GM18526 (cell line): ENCODE measurements at regions not wholly inside any gene's neighbourhood (a gene's known extent, or its start where the extent isn't known, plus 50 kb on each side); places are given as distances from the start of the nearest gene placed in this dataset.

Source experiments
- POLR2A ChIP-seq: IDR thresholded peaks from 3 replicates; pipeline ENCODE4 v1.6.1; 2011; ENCODE audit not compliant: insufficient read length; ENCODE audit errors: extremely low read depth

DNA sequence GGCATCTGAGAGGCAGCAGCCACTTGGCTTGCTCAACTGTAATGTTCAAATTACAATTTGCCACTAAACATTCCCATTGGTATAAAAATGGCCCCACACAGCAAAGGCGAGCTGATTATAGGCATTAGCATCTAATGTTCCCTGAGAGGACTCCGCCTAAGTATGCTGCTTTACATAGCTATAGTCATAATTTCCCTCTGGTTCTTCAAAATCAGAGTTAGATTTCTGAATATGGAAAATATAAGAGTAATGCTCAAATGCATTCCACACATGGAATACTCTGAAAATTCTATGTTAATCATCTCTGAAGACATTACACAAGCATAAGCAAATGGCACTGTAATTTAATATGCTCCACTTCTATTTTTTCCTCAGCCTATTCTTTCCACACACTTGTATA is 83.7 kb upstream of the BTG1 start:
- no peak for TF ChIP-seq POLR2A

DNA sequence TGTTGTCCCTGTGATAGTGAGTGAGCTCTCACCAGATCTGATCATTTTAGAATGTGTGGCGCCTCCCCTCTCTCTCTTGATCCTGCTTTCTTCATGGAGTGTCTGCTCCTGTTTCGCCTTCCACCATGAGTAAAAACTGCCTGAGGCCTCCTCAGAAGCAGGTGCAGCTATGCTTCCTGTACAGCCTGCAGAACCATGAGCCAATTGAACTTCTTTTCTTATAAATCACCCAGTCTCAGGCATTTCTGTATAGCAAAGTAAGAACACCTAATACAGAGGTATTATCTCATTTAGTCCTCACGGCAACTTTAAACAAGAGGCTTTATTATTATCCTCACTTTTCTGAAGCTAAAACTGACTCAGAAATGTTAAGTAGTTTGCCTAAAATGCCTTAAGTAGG is 81.3 kb upstream of the BTG1 start:
- no peak for TF ChIP-seq POLR2A

DNA sequence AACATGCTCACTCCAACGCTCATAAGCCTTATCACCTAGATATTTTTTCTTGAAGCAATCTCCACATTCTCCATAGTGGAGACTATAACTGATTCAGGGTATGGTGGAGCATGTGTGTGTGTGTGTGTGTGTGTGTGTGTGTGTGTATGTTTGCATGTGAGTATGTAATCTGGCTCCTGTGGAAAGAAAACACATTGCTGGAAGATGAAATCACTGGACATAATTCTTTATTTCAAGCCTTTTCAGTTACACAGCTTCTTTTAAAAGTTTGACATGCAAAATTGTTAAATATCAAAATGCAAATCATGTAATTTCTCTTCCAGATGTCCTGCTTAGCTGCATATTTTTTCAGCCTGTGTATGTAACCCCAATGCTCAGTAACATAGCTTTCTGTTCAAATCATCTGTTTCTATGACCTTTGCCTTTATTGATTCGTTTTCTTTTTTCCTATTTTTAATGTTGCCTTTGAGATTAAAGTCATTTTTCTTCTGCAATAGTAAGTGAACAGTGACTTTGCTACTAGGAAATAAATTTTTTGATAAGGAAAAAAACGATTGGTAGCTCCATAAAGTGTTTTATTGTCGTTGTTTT is 80.5 kb upstream of the BTG1 start:
- no peak for TF ChIP-seq POLR2A

DNA sequence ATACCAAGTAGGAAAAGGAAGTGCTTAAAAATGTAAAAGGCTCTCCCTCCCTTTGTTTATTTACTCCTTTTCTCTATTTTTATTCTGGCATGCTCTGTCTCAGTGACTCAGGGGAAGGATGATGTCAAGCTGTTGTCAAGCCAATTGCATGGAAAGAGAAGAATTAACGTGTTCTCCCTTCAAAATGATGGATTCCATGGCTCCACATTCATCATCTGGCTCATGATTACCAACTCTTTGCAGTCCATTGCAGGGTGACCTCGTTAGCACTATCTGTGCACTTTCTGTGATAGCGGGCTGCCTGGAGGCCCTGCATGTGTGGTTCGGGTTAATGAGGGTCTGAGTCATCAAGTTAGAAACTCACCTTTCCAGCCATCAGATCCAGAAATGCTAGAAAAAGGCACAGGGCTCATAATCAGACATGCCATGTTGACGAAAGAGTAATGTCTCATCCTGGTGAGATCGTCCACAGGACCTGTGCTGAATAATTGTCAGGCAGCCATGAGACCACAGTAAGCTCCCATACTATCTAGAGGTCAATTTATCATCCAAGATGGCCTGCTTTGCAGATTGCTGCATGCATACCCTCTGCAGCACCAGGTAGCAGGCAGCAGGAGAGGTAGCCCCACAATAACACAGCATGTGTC is 79.2 kb upstream of the BTG1 start:
- TF ChIP-seq POLR2A: no peak

DNA sequence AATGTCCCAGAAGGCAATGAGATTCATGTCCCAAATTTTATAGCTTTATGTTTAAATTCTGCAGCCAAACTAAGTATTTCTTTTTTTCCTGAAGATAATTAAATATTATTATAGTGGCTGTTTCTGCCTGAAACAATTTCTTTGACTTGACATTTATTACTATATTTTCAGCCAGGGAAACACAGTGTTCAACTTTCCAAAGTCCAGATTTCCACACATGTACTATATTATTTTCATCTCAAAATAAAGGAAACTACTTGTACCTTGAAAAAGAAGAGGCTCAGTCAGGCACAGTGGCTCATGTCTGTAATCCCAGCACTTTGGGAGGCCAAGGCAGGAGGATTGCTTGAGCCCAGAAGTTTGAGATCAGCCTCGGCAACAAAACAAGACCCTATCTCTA is 77.8 kb upstream of the BTG1 start:
- no peak for TF ChIP-seq POLR2A

DNA sequence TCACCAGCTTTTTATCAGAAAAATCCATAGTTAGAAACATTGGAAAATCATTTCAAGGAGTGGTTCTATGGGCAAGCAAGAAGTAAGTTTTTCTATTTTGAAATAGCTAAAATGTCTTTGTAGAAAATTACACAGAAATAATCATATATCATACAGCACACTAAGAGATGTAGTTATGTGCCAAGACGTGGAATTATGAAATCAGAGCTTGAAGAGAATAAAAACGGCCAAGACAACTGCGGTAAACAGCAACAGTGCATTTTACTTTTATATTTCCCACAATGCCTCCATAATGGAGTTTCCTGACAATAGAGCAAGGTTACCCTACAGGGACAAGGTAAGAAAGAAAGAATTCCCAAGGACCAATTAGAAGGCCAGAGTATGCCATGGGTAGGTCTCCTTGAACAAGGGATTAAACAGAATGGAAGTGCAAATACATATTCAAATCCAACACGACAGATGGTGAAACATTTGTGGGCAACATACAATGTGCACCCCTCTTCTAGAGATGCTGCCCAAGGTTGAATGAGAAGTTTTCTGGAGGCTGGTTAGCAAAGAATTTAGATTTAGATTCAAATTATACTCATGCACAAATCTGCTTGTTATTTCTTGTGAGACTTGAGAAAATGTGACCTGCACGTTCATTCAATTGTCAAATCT is 76.1 kb upstream of the BTG1 start:
- no peak for TF ChIP-seq POLR2A

DNA sequence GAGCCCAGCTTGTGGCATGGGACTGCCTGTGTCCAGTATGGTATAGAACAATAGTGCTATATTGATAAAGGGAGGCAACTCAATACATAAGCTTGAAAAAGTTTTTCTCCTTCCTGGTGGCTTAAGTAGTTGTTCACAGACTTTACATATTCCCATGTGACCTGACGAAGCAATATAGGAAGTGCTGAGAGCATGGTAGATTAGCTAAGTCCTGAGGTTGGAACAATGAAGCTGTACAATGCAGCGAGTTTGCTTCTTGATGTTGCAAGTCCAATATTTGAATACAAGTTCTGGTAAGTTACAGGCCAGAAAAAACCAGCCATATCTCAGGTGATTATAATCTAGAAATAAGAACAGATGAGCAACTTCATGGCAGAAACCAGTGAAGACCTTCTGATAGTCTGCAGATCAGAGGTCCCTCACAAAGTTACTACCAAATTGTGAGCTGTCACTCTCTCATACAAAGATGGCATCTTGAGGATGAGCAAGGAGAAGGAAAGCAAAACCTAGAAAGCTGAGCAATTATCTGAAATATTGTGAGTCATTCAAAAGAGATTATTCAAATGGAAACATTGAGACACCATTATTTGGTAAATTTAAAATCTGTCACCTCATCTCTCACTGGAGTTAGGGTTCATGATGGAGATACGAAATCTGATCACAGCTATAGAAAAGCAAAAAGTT is 72.9 kb upstream of the BTG1 start:
- TF ChIP-seq POLR2A: no peak

DNA sequence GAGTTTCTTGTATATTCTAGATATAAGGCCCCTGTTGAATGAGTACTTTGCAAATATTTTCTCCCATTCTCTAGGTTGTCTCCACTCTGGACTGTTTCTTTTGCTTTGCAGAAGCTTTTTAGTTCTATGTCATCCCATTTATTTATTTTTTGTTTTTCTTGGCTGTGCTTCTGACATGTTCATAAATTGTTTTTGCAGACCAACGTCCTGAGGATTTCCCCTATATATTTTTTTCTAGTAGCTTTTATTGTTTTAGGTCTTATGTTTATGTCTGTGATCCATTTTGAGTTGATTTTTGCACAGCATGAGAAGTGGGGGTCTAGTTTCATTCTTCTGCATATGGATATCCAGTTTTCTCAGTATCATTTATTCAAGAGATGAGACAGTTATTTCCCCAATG is 70.4 kb upstream of the BTG1 start:
- no peak for TF ChIP-seq POLR2A

DNA sequence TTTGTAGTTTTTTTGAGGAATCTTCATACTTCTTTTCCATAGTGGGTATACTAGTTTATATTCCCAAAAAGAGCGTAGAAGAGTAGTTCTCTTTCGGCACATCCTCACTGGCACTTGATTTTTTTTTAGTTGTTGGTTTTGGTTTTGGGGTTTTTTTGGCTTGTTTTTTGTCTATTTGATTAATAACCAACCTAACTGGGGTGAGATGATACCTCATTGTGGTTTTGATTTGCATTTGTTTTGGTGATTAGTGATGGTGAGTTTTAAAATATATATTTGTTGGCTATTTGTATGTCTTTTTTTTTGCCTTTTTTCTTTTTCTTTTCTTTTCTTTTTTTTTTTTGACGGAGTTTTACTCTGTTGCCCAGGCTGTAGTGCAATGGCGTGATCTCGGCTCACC is 69.7 kb upstream of the BTG1 start:
- TF ChIP-seq POLR2A: no peak

DNA sequence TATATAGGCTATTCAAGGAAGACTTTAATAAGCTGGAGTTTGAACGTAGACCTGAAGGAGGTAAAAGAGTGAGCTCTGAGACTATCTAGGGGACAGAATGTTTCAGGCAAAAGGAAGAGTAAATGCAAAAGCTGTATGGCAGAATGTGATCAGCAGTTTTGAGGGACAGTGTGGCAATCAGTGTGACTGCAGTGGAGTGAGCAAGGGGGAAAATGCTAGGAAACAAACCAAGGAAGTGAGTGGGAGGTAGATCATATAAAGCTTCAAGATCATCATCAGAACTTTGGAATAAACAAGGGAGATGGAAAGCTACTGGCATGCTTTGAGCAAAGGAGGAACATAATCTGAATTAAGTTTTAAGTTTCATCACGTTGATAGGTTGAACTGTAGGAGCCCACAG is 67.5 kb upstream of the BTG1 start:
- no peak for TF ChIP-seq POLR2A

DNA sequence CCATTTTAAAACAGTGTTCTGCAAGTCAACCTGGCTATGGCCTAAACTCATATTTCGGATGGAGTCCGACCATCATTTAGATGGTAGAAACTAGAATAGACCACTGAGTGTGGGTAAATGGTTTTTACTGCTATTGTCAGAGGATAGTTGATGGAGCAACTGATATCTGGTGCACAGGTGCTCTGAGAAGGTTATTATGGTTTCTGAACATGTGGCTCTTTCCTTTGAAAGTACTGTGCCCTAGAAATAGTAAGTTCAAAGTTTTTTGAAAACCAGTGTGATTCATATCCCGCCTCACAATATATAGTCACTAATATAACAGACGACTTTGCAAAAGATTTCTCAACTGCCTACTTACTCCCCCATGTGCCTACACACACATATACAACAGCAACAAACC is 64.4 kb upstream of the BTG1 start:
- TF ChIP-seq POLR2A: no peak

DNA sequence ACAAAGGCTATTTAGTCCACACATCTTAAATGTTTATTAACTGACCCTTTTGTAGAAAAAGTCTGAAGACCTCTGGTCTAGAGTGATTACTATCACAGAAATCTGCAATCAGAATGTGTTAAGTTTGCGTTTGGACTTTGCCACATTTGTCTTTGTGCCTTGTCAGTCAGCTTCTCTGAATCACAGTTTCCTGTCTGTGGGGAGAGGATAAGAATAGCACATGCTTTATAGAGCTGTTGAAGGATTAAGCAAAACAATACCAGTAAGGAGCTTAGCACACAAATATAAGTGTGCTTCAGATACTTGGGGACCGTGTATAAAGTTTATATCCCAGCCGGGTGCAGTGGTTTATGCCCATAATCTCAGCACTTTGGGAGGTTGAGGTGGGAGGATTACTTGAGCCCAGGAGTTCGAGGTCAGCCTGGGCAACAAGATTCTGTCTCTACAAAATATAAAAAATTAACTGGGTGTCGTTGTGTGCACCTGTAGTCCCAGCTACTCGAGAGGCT is 63.0 kb upstream of the BTG1 start:
- TF ChIP-seq POLR2A: no peak

DNA sequence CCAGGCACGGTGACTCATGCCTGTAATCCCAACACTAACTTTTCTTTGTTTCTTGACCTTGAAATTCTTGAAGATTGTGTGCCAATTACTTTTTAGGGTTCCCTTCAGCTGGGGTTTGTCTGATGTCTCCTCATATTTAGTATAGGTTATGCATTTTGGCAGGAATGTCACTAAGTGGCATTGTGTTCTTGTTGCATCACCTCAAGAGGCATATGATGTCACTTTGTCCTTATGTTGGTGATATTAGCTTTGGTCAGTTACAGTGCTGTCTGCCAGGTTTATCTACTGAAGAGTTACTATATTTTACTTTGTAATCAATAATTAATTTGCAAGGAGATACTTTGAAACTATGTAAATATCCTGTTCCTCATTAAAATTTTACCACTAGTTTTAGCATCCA is 61.0 kb upstream of the BTG1 start:
- no peak for TF ChIP-seq POLR2A

DNA sequence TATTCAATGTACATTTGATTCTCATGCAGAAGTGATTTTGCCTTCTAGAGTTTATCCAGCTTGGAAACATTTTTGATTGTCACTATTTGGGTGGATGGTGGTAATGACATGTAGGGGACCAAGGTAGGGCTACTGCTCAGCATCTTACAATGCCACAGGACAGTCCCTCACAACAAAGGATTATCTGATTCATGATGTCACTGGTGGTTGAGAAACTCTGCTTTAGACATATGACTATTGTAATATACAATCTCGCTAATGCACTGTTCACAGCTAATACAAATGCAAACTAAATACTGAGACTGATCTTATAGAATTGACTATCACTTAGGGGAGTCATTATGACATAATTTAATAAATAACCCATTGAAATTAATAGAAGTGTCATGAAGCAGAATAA is 60.4 kb upstream of the BTG1 start:
- TF ChIP-seq POLR2A: no peak

DNA sequence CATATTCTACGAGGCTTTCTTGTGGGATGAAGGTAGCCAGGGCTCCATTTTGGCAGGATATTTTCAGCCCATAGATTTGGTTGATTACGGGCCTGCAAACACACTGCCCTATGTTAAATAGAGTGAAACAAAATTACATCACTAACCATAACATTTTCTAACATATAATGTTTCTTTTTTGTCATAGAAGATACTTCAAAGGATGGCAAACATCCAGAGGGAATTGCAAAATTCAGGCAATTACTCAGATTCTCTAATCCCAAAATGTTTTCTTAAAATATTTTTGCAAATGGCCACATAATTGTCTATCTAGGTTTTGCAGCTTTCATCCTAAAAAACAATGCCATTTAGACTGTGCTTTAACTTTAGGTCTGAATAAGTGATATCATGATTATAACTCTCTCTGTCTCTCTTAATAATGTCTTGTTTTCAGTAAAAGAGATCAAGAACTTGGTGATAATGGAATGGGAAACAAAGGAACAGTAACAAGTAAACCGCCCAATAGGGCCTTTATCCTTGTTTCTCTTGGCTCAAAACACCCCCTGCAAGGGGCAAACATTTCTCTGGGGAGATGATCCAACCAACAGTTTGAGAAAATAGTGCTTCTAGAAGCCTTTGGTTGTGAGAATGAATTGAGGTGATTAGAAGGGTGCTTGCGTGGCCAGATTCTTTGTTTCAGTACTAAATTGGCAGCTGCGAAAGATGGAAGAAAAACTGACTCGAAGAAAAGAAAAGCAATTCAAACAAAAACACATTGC is 54.4 kb upstream of the BTG1 start:
- no peak for TF ChIP-seq POLR2A
